ENCODE measurements at regions not wholly inside any gene's neighbourhood (a gene's known extent, or its start where the extent isn't known, plus 50 kb on each side); places are given as distances from the start of the nearest gene placed in this dataset.

DNA sequence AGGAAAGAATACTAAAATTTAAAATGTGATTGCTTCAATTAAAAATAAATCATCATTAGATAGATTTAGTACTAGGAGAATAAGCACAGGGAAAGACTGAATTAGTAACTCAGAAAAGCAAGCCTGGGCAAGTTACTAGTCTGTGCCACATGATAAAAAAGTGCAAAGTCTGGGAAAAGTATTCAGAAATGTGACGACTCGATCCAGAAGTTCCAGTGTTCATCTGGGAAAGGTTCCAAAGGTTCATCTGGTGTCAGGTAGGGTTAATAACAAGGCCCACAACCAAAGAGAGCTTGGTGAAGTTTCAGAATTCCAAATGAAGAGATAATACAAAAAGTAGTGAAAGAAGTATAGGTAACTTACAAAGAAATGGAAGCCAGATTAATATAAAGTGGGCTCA, 78.3 kb upstream of the ARSJ start:
- H3K4me3 Mint-ChIP-seq = no peak overlapping the region
- peaks cover 25% of the 10 kb centered on the region for H3K27me3 Mint-ChIP-seq
- no peaks in the 10 kb centered on the region for H3K36me3 Mint-ChIP-seq (ENCODE audit: insufficient read depth)
- no peaks in the 10 kb centered on the region for H3K4me1 Mint-ChIP-seq
- H3K9me3 Mint-ChIP-seq = no peaks in the 10 kb centered on the region
- no peak for ATAC-seq (replicated peaks; ENCODE audit: extremely low read depth, poor library complexity, severe bottlenecking)
- no peak for DNase-seq (ENCODE audit: low spot score in 2 of 2)
- H3K27ac Mint-ChIP-seq (ENCODE audit: low read depth) = no peak overlapping the region

- no peaks in the 10 kb centered on the region for H3K9me3 Mint-ChIP-seq
- no peak overlapping the region for H3K4me3 Mint-ChIP-seq
- peaks cover 15% of the 10 kb centered on the region for H3K27me3 Mint-ChIP-seq
- DNase-seq (ENCODE audit: low spot score in 2 of 2) (no peak), ATAC-seq (replicated peaks; ENCODE audit: extremely low read depth, poor library complexity, severe bottlenecking) (no peak)
- H3K36me3 Mint-ChIP-seq (ENCODE audit: insufficient read depth) = no peaks in the 10 kb centered on the region
- no peaks in the 10 kb centered on the region for H3K4me1 Mint-ChIP-seq
- H3K27ac Mint-ChIP-seq (ENCODE audit: low read depth) = no peak overlapping the region
These were observed 83.1 kb upstream of the ARSJ start for GRCh38 chr4:114062499-114062898.

GRCh38 chr4:114072781-114073180, 93.3 kb upstream of the ARSJ start:
- no peak overlapping the region for H3K4me3 Mint-ChIP-seq
- H3K4me1 Mint-ChIP-seq = no peaks in the 10 kb centered on the region
- DNase-seq (ENCODE audit: low spot score in 2 of 2) (no peak), ATAC-seq (replicated peaks; ENCODE audit: extremely low read depth, poor library complexity, severe bottlenecking) (no peak)
- H3K9me3 Mint-ChIP-seq = no peaks in the 10 kb centered on the region
- H3K27me3 Mint-ChIP-seq = peaks cover 22% of the 10 kb centered on the region
- H3K27ac Mint-ChIP-seq (ENCODE audit: low read depth) = no peak overlapping the region
- no peaks in the 10 kb centered on the region for H3K36me3 Mint-ChIP-seq (ENCODE audit: insufficient read depth)

- ATAC-seq (replicated peaks; ENCODE audit: extremely low read depth, poor library complexity, severe bottlenecking) = no peak
- H3K36me3 Mint-ChIP-seq (ENCODE audit: insufficient read depth) = no peaks in the 10 kb centered on the region
- H3K27me3 Mint-ChIP-seq = peaks cover 22% of the 10 kb centered on the region
- no peak overlapping the region for H3K27ac Mint-ChIP-seq (ENCODE audit: low read depth)
- no peak overlapping the region for H3K4me3 Mint-ChIP-seq
- no peak for DNase-seq (ENCODE audit: low spot score in 2 of 2)
- no peaks in the 10 kb centered on the region for H3K4me1 Mint-ChIP-seq
- H3K9me3 Mint-ChIP-seq = no peaks in the 10 kb centered on the region
These were observed 97.6 kb upstream of the ARSJ start for GRCh38 chr4:114076899-114077570.

- DNase-seq (ENCODE audit: low spot score in 2 of 2) (no peak), ATAC-seq (replicated peaks; ENCODE audit: extremely low read depth, poor library complexity, severe bottlenecking) (no peak)
- Mint-ChIP-seq H3K27me3 (peaks cover 22% of the 10 kb centered on the region), H3K4me3 (no peak overlapping the region), H3K27ac (ENCODE audit: low read depth) (no peak overlapping the region), H3K36me3 (ENCODE audit: insufficient read depth) (no peaks in the 10 kb centered on the region), H3K9me3 (no peaks in the 10 kb centered on the region), H3K4me1 (no peaks in the 10 kb centered on the region)
These were observed 98.2 kb upstream of the ARSJ start for GRCh38 chr4:114077610-114078009.

DNA sequence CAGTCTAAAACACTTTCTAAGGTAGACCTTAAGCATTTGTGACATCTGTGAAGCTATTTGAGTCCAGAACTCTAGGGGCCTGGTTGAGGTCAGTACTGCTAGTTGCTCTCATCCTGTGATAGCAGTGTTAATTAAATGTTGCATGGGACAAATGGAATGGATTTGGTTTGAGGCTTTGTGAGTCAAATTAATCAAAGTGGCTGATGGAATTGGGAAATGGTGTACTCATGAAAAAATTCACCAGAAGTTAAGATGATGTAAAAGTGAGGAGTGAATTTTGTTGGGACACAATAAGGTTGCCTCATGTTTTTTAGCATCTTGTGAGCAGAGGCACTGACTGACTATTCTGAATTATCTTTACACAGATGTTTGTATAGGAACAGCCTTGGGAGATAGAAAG, 99.2 kb upstream of the ARSJ start:
- H3K9me3 Mint-ChIP-seq = no peaks in the 10 kb centered on the region
- DNase-seq (ENCODE audit: low spot score in 2 of 2) = no peak
- no peak overlapping the region for H3K4me3 Mint-ChIP-seq

DNA sequence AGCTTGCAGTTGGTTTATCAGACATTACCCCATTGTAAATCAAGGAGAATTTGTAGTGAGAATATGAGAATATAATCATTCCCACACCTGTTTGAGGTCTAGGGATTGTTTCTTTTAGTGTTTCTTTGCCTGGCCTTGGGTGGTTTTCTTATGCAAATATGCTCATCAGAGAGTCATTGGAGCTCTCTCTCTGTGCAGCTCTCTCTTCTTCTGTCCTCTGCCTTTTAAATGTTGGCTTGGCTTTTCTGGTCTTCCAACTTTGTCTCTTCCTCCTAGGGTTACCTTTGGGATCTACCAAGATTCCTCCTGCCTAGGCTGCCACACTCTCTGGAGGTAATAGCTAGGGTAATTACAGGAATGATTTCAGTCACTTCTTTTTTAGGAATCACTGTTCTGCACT, 102.3 kb upstream of the ARSJ start:
- H3K9me3 Mint-ChIP-seq = no peaks in the 10 kb centered on the region
- H3K27ac Mint-ChIP-seq (ENCODE audit: low read depth) = no peak overlapping the region
- no peak for ATAC-seq (replicated peaks; ENCODE audit: extremely low read depth, poor library complexity, severe bottlenecking)
- H3K36me3 Mint-ChIP-seq (ENCODE audit: insufficient read depth) = no peaks in the 10 kb centered on the region
- no peaks in the 10 kb centered on the region for H3K4me1 Mint-ChIP-seq
- H3K4me3 Mint-ChIP-seq = no peak overlapping the region
- DNase-seq (ENCODE audit: low spot score in 2 of 2) = no peak
- peaks cover 28% of the 10 kb centered on the region for H3K27me3 Mint-ChIP-seq

More for the DNA sequence above, 99.2 kb upstream of the ARSJ start:
- Mint-ChIP-seq H3K27ac (ENCODE audit: low read depth) (no peak overlapping the region), H3K4me1 (no peaks in the 10 kb centered on the region), H3K36me3 (ENCODE audit: insufficient read depth) (no peaks in the 10 kb centered on the region), H3K27me3 (peaks cover 27% of the 10 kb centered on the region)
- ATAC-seq (replicated peaks; ENCODE audit: extremely low read depth, poor library complexity, severe bottlenecking) = no peak

GRCh38 chr4:114082348-114082747, 102.9 kb upstream of the ARSJ start:
- no peaks in the 10 kb centered on the region for H3K9me3 Mint-ChIP-seq
- DNase-seq (ENCODE audit: low spot score in 2 of 2) (no peak), ATAC-seq (replicated peaks; ENCODE audit: extremely low read depth, poor library complexity, severe bottlenecking) (no peak)
- no peak overlapping the region for H3K4me3 Mint-ChIP-seq
- H3K36me3 Mint-ChIP-seq (ENCODE audit: insufficient read depth) = no peaks in the 10 kb centered on the region
- H3K27me3 Mint-ChIP-seq = peaks cover 28% of the 10 kb centered on the region
- no peak overlapping the region for H3K27ac Mint-ChIP-seq (ENCODE audit: low read depth)
- no peaks in the 10 kb centered on the region for H3K4me1 Mint-ChIP-seq

- Mint-ChIP-seq H3K4me3 (no peak overlapping the region), H3K27ac (ENCODE audit: low read depth) (no peak overlapping the region), H3K4me1 (no peaks in the 10 kb centered on the region), H3K9me3 (no peaks in the 10 kb centered on the region), H3K27me3 (peaks cover 42% of the 10 kb centered on the region), H3K36me3 (ENCODE audit: insufficient read depth) (no peaks in the 10 kb centered on the region)
- DNase-seq (ENCODE audit: low spot score in 2 of 2) (no peak), ATAC-seq (replicated peaks; ENCODE audit: extremely low read depth, poor library complexity, severe bottlenecking) (no peak)
These were observed 106.3 kb upstream of the ARSJ start for GRCh38 chr4:114085611-114086345.

DNA sequence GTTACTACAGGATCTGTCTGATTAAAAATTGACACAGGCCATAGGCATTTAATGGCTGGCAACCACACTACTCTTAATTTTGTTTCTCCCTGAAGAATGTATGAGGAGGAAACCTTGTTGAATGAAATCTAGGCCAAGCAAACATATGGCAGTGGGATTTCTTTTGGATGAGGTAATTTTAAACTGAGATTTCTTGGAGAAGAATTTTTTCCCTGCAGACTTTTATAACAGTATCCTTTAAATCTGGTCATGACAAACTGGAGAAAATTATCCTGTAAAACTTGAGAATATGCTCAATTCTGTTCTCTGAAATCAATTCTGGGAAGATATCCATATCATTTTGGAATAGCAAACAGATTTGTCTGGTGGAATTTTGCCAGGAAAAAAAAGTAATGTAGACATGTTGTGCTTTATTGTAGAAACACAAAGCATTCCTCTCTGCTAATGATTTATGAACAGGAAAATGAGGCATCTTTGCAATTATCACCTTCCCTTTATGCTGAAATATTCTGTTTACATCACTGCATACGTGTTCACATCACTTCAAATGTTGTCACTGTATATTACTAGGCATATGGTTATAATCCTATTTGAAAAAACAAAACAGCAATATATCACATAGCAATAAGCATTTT, 108.3 kb upstream of the ARSJ start:
- Mint-ChIP-seq H3K9me3 (no peaks in the 10 kb centered on the region), H3K27me3 (peaks cover 24% of the 10 kb centered on the region)
- DNase-seq (ENCODE audit: low spot score in 2 of 2) = no peak

GRCh38 chr4:114088481-114088880, 109.0 kb upstream of the ARSJ start:
- H3K36me3 Mint-ChIP-seq (ENCODE audit: insufficient read depth) = no peaks in the 10 kb centered on the region
- DNase-seq (ENCODE audit: low spot score in 2 of 2) (no peak), ATAC-seq (replicated peaks; ENCODE audit: extremely low read depth, poor library complexity, severe bottlenecking) (no peak)
- H3K9me3 Mint-ChIP-seq = no peaks in the 10 kb centered on the region
- no peak overlapping the region for H3K27ac Mint-ChIP-seq (ENCODE audit: low read depth)
- no peak overlapping the region for H3K4me3 Mint-ChIP-seq
- H3K4me1 Mint-ChIP-seq = no peaks in the 10 kb centered on the region
- H3K27me3 Mint-ChIP-seq = peaks cover 16% of the 10 kb centered on the region

More for the DNA sequence above, 108.3 kb upstream of the ARSJ start:
- ATAC-seq (replicated peaks; ENCODE audit: extremely low read depth, poor library complexity, severe bottlenecking) = no peak
- Mint-ChIP-seq H3K27ac (ENCODE audit: low read depth) (no peak overlapping the region), H3K36me3 (ENCODE audit: insufficient read depth) (no peaks in the 10 kb centered on the region), H3K4me3 (no peak overlapping the region), H3K4me1 (no peaks in the 10 kb centered on the region)

GRCh38 chr4:114091546-114091945, 112.1 kb upstream of the ARSJ start:
- H3K36me3 Mint-ChIP-seq (ENCODE audit: insufficient read depth) = no peaks in the 10 kb centered on the region
- no peaks in the 10 kb centered on the region for H3K9me3 Mint-ChIP-seq
- H3K4me1 Mint-ChIP-seq = no peaks in the 10 kb centered on the region
- no peak for ATAC-seq (replicated peaks; ENCODE audit: extremely low read depth, poor library complexity, severe bottlenecking)
- no peak overlapping the region for H3K27ac Mint-ChIP-seq (ENCODE audit: low read depth)
- peaks cover 14% of the 10 kb centered on the region for H3K27me3 Mint-ChIP-seq
- H3K4me3 Mint-ChIP-seq = no peak overlapping the region
- DNase-seq (ENCODE audit: low spot score in 2 of 2) = no peak

- ATAC-seq (replicated peaks; ENCODE audit: extremely low read depth, poor library complexity, severe bottlenecking) = no peak
- H3K36me3 Mint-ChIP-seq (ENCODE audit: insufficient read depth) = no peaks in the 10 kb centered on the region
- DNase-seq (ENCODE audit: low spot score in 2 of 2) = no peak
- H3K27me3 Mint-ChIP-seq = peaks cover 11% of the 10 kb centered on the region
- no peak overlapping the region for H3K27ac Mint-ChIP-seq (ENCODE audit: low read depth)
- no peaks in the 10 kb centered on the region for H3K9me3 Mint-ChIP-seq
- H3K4me1 Mint-ChIP-seq = no peaks in the 10 kb centered on the region
- H3K4me3 Mint-ChIP-seq = no peak overlapping the region
These were observed 113.8 kb upstream of the ARSJ start for GRCh38 chr4:114093221-114093715.

Data from central memory CD8-positive, alpha-beta T cell (primary cell).